Stimulated activated naive CD8-positive, alpha-beta T cell treated with anti-CD3 and anti-CD28 coated beads, Interleukin-15, Interleukin-2, amounts not matched to agents 100 ng/mL and 50 ng/mL, for 24 hours (primary cell): ENCODE measurements at regions not wholly inside any gene's neighbourhood (a gene's known extent, or its start where the extent isn't known, plus 50 kb on each side); places are given as distances from the start of the nearest gene placed in this dataset.

Experiments used
- H3K27ac Mint-ChIP-seq: one replicate; pipeline ENCODE4 v1.8.0; 2021; ENCODE audit warnings: mild to moderate bottlenecking, mixed read lengths
- H3K27me3 Mint-ChIP-seq: one replicate; pipeline ENCODE4 v1.8.0; 2021; ENCODE audit warnings: mixed read lengths
- H3K36me3 Mint-ChIP-seq: one replicate; pipeline ENCODE4 v1.8.0; 2021; ENCODE audit warnings: low read depth, mixed read lengths
- H3K4me1 Mint-ChIP-seq: one replicate; pipeline ENCODE4 v1.8.0; 2021; ENCODE audit warnings: low read depth, mixed read lengths
- H3K4me3 Mint-ChIP-seq: one replicate; pipeline ENCODE4 v1.8.0; 2021; ENCODE audit warnings: mild to moderate bottlenecking, mixed read lengths
- H3K9me3 Mint-ChIP-seq: one replicate; pipeline ENCODE4 v1.8.0; 2021; ENCODE audit warnings: mixed read lengths

DNA sequence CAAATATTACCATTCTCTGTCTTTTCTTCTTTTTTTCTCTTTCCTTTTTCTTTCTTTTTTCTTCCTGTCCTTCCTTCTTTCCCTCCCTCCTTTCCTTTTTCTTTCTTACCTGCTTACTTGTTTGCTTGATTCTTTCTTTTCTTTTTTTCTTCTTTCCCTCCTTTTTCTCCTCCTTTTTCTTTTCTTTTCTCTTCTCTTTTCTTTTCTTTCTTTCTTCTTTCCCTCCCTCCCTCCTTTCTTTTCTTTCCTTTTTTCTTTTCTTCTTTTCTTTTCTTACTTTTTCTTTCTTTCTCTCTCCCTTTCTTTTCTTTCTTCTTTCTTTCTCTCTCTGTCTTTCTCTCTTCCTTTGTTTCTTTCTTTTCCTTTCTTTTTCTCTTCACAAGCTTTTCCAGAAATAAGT is 697.4 kb upstream of the ADGRL3 start:
- Mint-ChIP-seq H3K4me1 (no peaks in the 10 kb centered on the region), H3K36me3 (no peaks in the 10 kb centered on the region), H3K9me3 (peaks cover 29% of the 10 kb centered on the region), H3K27ac (no peak overlapping the region), H3K27me3 (no peaks in the 10 kb centered on the region), H3K4me3 (no peak overlapping the region)

DNA sequence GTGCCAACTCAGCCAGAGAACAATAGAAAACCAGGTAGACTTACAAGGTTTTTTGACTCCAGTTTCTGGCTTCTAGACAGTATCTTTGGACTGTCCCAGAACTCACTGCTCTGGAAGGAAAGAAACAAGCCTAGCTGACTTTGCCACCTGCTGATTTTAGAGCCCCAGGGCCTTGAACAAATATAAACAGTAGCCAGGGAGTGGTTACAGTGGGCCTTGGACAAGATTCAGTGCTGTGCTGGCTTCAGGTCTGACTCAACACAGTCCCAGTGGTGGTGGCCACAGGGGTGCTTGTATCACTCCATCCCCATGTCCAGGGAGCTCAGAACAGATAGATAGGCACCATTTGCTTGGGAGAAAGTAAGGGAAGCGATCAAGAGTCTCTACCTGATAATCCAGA is 694.1 kb upstream of the ADGRL3 start:
- peaks cover 22% of the 10 kb centered on the region for H3K9me3 Mint-ChIP-seq
- no peak overlapping the region for H3K27ac Mint-ChIP-seq
- H3K4me1 Mint-ChIP-seq = no peaks in the 10 kb centered on the region
- no peak overlapping the region for H3K4me3 Mint-ChIP-seq
- no peaks in the 10 kb centered on the region for H3K36me3 Mint-ChIP-seq
- no peaks in the 10 kb centered on the region for H3K27me3 Mint-ChIP-seq

DNA sequence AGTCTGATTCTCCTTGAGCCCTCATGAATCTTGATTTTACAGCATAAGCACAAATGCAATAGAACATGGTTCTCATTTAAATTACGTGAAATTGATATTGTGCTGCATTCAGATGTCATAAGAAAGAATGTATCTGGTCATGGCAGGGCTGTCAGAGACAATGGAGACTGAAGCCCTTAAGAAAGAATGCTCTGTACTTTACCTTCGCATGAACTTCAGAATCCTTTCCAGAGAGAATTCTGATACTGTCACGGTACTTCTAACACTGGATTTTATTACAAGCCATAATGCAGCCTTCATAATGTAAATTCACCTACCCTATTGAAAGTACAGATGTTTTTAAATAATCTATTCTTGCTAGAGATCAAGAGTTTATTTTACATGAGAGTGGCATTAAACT is 677.9 kb upstream of the ADGRL3 start:
- H3K27ac Mint-ChIP-seq = no peak overlapping the region
- H3K36me3 Mint-ChIP-seq = no peaks in the 10 kb centered on the region
- H3K4me3 Mint-ChIP-seq = no peak overlapping the region
- no peaks in the 10 kb centered on the region for H3K27me3 Mint-ChIP-seq
- H3K9me3 Mint-ChIP-seq = peaks cover 14% of the 10 kb centered on the region
- no peaks in the 10 kb centered on the region for H3K4me1 Mint-ChIP-seq

DNA sequence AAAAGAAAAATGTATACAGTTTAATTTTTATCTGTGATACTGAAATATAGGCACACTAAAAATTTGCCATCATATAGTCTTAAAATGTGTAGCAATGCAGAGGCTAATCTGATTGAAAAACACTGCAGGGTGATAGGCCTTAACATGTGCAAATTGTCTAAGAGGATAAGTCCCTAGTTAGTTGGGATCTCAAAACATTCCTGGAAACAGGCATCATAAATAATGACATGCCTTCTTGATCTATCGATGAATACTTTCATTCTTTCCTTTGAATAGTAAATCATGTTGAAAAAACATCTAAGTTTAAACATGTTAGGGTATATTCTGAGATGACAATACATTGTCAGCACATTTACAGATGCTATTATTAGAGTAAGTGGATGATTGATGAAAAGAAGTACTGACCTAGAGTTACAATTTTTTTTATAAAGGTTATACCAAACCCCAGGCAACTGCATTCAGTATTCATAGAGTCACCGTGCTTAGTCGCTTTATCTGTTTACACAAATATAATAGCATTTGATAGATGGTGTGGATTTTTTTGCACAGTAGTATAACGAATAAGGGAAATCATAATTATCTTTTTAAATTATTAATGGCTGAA is 668.2 kb upstream of the ADGRL3 start:
- H3K4me3 Mint-ChIP-seq = no peak overlapping the region
- no peaks in the 10 kb centered on the region for H3K4me1 Mint-ChIP-seq
- H3K9me3 Mint-ChIP-seq = peaks cover 26% of the 10 kb centered on the region
- no peak overlapping the region for H3K27ac Mint-ChIP-seq
- no peaks in the 10 kb centered on the region for H3K36me3 Mint-ChIP-seq
- H3K27me3 Mint-ChIP-seq = no peaks in the 10 kb centered on the region

DNA sequence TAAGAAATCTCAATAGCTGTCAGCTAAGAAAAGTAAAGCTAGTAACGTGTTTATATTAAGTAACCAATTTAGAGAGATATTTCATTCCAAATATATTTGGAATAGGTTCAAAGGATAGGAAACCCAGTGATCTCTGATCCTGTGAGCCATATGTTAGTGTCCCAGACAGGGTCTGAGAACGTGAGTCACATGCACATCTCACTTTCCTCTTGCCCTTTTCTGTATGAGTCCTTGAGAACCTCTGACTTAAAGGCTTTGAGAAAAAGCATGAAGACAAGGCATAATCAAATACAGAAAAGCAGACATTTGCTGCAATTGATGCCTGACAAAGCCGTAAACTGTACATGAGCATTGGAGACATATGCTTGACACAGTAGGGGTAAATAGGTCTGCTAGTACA is 655.1 kb upstream of the ADGRL3 start:
- H3K27me3 Mint-ChIP-seq = no peaks in the 10 kb centered on the region
- H3K9me3 Mint-ChIP-seq = peaks cover 20% of the 10 kb centered on the region
- no peaks in the 10 kb centered on the region for H3K4me1 Mint-ChIP-seq
- H3K36me3 Mint-ChIP-seq = no peaks in the 10 kb centered on the region
- no peak overlapping the region for H3K4me3 Mint-ChIP-seq
- H3K27ac Mint-ChIP-seq = no peak overlapping the region

DNA sequence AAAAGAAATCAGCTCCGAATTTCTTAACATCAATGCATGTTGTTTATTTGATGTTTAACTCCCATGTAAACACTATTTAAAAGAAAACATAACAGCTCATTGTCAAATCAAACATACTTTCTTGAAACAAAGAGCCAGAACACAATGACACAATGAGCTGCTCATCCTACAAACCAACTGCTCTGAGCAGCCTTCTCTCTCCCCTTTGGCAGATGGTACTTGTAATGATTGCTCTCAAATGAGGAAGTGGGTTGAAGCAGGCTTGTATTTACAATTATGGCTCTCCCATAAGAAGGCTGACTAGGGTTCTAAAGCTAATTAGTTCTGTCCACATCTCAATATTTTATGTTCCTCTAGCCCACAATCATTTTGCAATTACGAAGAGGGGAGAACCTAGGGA is 637.8 kb upstream of the ADGRL3 start:
- Mint-ChIP-seq H3K27me3 (no peaks in the 10 kb centered on the region), H3K4me3 (no peak overlapping the region), H3K4me1 (no peaks in the 10 kb centered on the region), H3K9me3 (peaks cover 11% of the 10 kb centered on the region), H3K36me3 (no peaks in the 10 kb centered on the region), H3K27ac (no peak overlapping the region)

DNA sequence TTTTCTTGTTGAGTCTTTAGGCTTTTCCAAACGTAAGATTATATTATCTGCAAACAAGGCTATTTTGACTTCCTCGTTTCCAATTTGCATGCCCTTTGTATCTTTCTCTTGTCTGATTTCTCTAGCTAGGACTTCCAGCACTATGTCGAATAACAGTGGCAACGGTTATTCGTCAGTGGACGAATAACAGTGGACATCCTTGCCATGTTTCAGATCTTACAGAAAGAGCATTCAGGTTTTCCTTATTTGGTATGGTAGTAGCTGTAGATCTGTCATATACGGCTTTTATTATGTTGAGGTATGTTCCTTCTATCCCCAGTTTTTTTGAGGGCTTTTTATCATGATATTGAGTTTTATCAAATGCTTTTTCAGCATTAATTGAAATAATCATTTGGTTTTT is 634.6 kb upstream of the ADGRL3 start:
- no peak overlapping the region for H3K4me3 Mint-ChIP-seq
- H3K27ac Mint-ChIP-seq = no peak overlapping the region
- H3K9me3 Mint-ChIP-seq = peaks cover 17% of the 10 kb centered on the region
- H3K4me1 Mint-ChIP-seq = no peaks in the 10 kb centered on the region
- H3K27me3 Mint-ChIP-seq = no peaks in the 10 kb centered on the region
- H3K36me3 Mint-ChIP-seq = no peaks in the 10 kb centered on the region

DNA sequence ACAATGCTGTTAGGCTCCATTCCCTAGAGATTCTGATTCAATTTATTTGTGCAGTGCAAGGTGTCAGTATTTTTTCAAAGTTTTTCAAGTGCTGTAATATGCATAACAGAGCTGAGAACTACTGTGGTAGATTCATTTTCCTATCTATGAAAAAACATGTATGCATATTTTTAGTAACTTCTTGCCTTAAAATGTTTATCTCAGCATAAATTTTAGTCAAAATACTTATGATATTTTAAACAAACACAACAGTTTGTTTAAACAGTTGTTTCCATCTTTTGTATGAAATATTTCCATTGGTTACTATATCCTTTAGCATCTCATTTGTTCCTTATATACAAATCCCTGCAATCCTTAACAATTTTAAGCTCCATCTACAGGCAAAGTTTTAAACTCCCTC is 624.8 kb upstream of the ADGRL3 start:
- no peak overlapping the region for H3K27ac Mint-ChIP-seq
- peaks cover 9% of the 10 kb centered on the region for H3K9me3 Mint-ChIP-seq

DNA sequence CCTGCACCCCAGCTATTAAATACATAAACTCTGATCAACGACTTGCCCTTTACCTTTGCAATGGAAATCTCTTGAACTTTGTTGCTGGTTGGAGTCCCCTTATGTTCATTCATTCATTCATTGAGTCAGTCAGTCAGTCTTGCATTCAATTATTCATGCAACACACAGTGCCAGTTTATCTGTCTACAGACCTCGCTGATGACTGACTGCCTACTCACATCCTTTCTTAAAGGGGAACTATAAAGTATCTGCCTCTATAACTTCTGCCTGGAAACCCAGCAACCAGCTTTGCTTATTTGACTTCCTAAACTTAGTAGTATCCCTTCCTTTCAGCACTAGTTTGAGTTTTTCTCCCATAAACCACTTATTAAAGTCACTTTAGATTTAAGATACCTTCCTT is 620.8 kb upstream of the ADGRL3 start:
- Mint-ChIP-seq H3K36me3 (no peaks in the 10 kb centered on the region), H3K27me3 (no peaks in the 10 kb centered on the region), H3K9me3 (peaks cover 10% of the 10 kb centered on the region), H3K27ac (no peak overlapping the region), H3K4me3 (no peak overlapping the region), H3K4me1 (no peaks in the 10 kb centered on the region)

More for the DNA sequence above, 624.8 kb upstream of the ADGRL3 start:
- Mint-ChIP-seq H3K36me3 (no peaks in the 10 kb centered on the region), H3K4me1 (no peaks in the 10 kb centered on the region), H3K4me3 (no peak overlapping the region), H3K27me3 (no peaks in the 10 kb centered on the region)

DNA sequence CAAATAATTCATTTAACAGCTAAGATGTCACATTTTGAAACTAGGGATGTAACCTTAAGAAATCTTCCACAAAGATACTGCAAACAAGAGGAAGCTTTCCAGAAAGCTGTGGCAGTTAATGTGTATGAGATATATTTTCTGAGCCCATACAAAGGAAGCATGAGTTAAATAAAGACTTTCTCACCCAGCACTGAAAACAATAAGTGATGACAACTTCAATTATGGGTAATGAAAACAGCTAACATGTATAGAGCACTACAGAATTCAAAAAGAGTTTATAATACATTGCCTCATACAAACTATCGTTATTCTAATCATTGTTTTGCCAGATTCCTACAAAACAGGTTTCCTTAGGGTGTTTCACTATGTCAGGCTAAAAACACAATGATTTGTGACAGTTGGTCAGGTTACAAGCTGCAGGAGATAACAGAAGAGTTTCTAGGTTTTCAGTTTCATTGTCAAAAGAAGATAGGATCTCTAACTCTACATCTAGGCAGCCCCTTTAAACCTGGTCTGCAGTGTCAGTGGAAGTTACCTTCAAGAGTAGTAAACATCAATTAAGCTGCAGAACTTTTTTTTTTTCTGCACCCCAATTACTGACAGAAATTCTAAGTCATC is 618.1 kb upstream of the ADGRL3 start:
- no peaks in the 10 kb centered on the region for H3K4me1 Mint-ChIP-seq
- H3K36me3 Mint-ChIP-seq = no peaks in the 10 kb centered on the region
- no peaks in the 10 kb centered on the region for H3K27me3 Mint-ChIP-seq
- no peak overlapping the region for H3K4me3 Mint-ChIP-seq
- H3K9me3 Mint-ChIP-seq = peaks cover 11% of the 10 kb centered on the region
- no peak overlapping the region for H3K27ac Mint-ChIP-seq

DNA sequence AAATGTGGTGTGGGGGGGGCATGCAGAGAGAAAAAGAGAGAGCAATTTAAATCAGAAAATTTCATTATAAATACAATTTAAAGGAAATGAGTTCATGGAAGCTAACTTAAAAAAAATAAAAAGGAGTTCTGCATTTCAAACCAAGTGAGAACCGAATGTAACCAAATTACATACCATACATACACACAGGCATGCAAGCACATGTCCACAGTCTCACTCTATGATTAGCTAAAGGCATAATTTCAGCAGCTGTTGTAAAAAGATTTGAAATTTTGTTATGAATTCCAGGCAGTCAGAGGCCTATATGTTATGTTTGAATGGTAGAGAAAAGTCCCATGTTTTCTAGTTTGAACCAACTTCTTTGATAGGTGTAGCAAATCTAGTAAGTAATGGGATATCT is 611.6 kb upstream of the ADGRL3 start:
- Mint-ChIP-seq H3K9me3 (peaks cover 23% of the 10 kb centered on the region), H3K36me3 (no peaks in the 10 kb centered on the region), H3K4me3 (no peak overlapping the region), H3K27me3 (no peaks in the 10 kb centered on the region), H3K4me1 (no peaks in the 10 kb centered on the region), H3K27ac (no peak overlapping the region)

DNA sequence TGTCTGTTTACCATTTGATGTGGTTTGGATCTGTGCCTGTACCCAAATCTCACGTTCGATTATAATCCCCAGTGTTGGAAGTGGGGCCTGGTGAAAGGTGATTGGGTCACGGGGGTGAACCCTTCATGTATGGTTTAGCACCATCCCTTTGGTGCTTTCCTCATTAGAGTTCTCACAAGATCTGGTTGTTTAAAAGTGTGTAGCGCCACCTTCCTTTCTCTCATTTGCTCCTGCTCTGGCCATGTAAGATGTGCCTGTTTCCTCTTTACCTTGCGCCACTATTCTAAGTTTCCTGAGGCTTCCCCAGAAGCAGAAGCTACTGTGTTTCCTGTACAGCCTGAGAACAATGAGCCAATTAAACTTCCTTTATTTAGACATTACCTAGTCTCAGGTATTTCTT is 610.7 kb upstream of the ADGRL3 start:
- H3K4me1 Mint-ChIP-seq = no peaks in the 10 kb centered on the region
- no peak overlapping the region for H3K27ac Mint-ChIP-seq
- H3K4me3 Mint-ChIP-seq = no peak overlapping the region
- no peaks in the 10 kb centered on the region for H3K27me3 Mint-ChIP-seq
- peaks cover 24% of the 10 kb centered on the region for H3K9me3 Mint-ChIP-seq
- H3K36me3 Mint-ChIP-seq = no peaks in the 10 kb centered on the region

DNA sequence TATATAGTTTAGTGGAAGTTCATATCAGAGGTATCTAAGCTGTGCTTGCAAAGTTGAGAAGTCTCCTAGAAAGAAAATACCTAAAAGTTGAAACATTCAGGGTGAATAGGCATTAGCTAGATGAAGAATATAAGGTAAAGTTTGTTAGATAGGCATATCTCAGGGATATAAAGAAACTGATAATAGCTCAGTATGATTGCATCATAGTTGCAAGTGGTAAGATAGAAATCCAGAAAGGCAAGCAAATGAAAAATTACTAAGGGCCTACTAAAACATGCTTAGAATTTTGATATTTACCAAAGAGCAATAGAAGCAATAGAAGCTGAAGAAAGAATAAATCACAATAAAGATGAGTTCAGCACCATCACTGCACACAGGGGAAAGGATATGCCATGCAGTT is 610.0 kb upstream of the ADGRL3 start:
- H3K27me3 Mint-ChIP-seq = no peaks in the 10 kb centered on the region
- no peaks in the 10 kb centered on the region for H3K4me1 Mint-ChIP-seq
- H3K4me3 Mint-ChIP-seq = no peak overlapping the region
- H3K27ac Mint-ChIP-seq = no peak overlapping the region
- H3K36me3 Mint-ChIP-seq = no peaks in the 10 kb centered on the region
- H3K9me3 Mint-ChIP-seq = peaks cover 24% of the 10 kb centered on the region

DNA sequence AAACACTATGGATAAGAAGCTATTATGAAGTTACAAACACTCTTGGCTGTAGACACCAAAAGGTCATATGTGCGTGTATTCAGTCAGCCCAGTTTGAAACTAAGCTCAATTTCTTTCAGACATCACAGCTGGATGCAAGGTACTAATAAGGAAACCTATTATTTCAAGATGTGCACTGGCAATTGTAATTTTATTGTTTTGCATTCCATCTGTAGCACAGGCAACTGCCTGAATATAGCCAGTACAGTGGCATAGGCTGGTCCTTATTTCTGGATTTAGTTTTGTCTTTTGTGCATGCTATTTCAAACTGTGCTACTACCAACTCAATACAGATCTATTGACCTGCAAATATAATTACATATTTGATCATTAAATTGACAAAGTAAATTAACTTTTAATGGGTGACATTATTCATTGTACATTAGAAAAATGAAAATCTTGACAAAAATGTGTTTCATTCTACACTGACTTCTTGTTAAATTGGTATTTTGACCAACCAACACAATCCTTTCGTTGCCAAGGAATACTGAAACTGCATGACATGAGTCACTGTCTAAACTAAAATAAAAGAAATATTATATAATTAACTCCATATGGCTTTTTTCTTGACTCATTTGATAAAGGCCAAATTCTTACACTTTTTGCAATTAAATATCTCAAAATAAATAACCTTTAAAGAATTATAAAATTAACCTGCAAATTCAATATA is 594.3 kb upstream of the ADGRL3 start:
- Mint-ChIP-seq H3K36me3 (no peaks in the 10 kb centered on the region), H3K4me3 (no peak overlapping the region), H3K27ac (no peak overlapping the region), H3K9me3 (peaks cover 10% of the 10 kb centered on the region), H3K4me1 (no peaks in the 10 kb centered on the region), H3K27me3 (no peaks in the 10 kb centered on the region)

DNA sequence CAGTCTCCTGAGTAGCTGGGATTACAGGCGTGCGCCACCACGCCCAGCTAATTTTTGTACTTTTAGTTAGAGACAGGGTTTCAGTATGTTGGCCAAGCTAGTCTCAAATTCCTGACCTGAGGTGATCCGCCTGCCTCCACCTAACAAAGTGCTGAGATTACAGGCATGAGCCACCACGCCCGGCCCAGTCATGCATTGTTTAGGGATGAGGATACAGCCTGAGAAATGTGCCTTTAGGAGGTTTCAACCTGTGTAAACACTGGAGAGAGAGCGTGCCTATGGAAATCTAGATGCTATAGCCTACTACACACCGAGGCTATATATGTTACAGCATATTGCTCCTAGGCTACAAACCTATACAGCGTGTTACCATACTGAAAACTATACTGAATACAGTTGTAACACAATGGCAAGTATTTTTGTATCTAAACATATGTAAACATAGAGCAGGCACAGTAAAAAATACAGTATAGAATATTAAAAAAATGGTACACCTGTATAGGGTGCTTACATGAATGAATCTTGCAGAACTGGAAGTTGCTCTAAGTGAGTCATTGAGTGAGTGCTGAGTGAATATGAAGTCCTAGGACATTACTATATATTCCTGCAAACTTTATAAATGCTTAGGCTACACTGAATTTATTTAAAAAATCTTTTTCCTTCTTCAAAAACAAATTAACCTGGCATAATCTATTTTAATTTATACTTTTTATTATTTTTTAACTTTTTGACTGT is 588.2 kb upstream of the ADGRL3 start:
- H3K36me3 Mint-ChIP-seq = no peaks in the 10 kb centered on the region
- H3K4me3 Mint-ChIP-seq = no peak overlapping the region

More for the DNA sequence above, 588.2 kb upstream of the ADGRL3 start:
- Mint-ChIP-seq H3K4me1 (no peaks in the 10 kb centered on the region), H3K27me3 (no peaks in the 10 kb centered on the region), H3K27ac (no peak overlapping the region), H3K9me3 (peaks cover 22% of the 10 kb centered on the region)
